ENCODE measurements at regions not wholly inside any gene's neighbourhood (a gene's known extent, or its start where the extent isn't known, plus 50 kb on each side); places are given as distances from the start of the nearest gene placed in this dataset.

GRCh38 chr17:33868899-33869298, 386.2 kb upstream of the CCL2 start:
- no peak overlapping the region for H3K4me3 ChIP-seq (ENCODE audit: low read depth, low read length)
- H3K27me3 ChIP-seq (ENCODE audit: control insufficient read depth, insufficient read depth, low read length), result no peaks in the 10 kb centered on the region
- no peak for TF ChIP-seq CTCF (IDR thresholded peaks at IDR 0.05; ENCODE audit: insufficient read depth, low read depth, low read length)
- no peak for DNase-seq (ENCODE audit: low read depth)
- ChIA-PET POLR2A (no interaction called here), CTCF (interaction anchor here (1.0 kb wide), 1 partner anchor 303 kb away, joined by 3 read pairs; no protein-coding TSS in a partner anchor)
- H3K36me3 ChIP-seq (ENCODE audit: control insufficient read depth, insufficient read depth, low read length), result no peaks in the 10 kb centered on the region

GRCh38 chr17:33870936-33871335, 384.1 kb upstream of the CCL2 start:
- POLR2A ChIA-PET, result no interaction called here
- Histone ChIP-seq H3K36me3 (ENCODE audit: control insufficient read depth, insufficient read depth, low read length) (no peaks in the 10 kb centered on the region), H3K27me3 (ENCODE audit: control insufficient read depth, insufficient read depth, low read length) (no peaks in the 10 kb centered on the region), H3K4me3 (ENCODE audit: low read depth, low read length) (no peak overlapping the region)
- CTCF ChIA-PET, result no interaction called here
- DNase-seq (ENCODE audit: low read depth), result no peak
- TF ChIP-seq CTCF (IDR thresholded peaks at IDR 0.05; ENCODE audit: insufficient read depth, low read depth, low read length), result no peak

- no peaks in the 10 kb centered on the region for H3K27me3 ChIP-seq (ENCODE audit: control insufficient read depth, insufficient read depth, low read length)
- DNase-seq (ENCODE audit: low read depth), result no peak
- POLR2A ChIA-PET, result no interaction called here
- CTCF ChIA-PET, result no interaction called here
- no peak overlapping the region for H3K4me3 ChIP-seq (ENCODE audit: low read depth, low read length)
- no peak for TF ChIP-seq CTCF (IDR thresholded peaks at IDR 0.05; ENCODE audit: insufficient read depth, low read depth, low read length)
- H3K36me3 ChIP-seq (ENCODE audit: control insufficient read depth, insufficient read depth, low read length), result no peaks in the 10 kb centered on the region
These were observed 383.2 kb upstream of the CCL2 start for GRCh38 chr17:33871720-33872540.

- Histone ChIP-seq H3K27me3 (ENCODE audit: control insufficient read depth, insufficient read depth, low read length) (no peaks in the 10 kb centered on the region), H3K4me3 (ENCODE audit: low read depth, low read length) (no peak overlapping the region), H3K36me3 (ENCODE audit: control insufficient read depth, insufficient read depth, low read length) (no peaks in the 10 kb centered on the region)
- DNase-seq (ENCODE audit: low read depth), result no peak
- TF ChIP-seq CTCF (IDR thresholded peaks at IDR 0.05; ENCODE audit: insufficient read depth, low read depth, low read length), result no peak
- ChIA-PET CTCF (no interaction called here), POLR2A (no interaction called here)
These were observed 381.9 kb upstream of the CCL2 start for GRCh38 chr17:33873201-33873617.

GRCh38 chr17:33874617-33875060, 380.4 kb upstream of the CCL2 start:
- no peaks in the 10 kb centered on the region for H3K36me3 ChIP-seq (ENCODE audit: control insufficient read depth, insufficient read depth, low read length)
- POLR2A ChIA-PET, result no interaction called here

More at GRCh38 chr17:33874617-33875060, 380.4 kb upstream of the CCL2 start:
- no peak for TF ChIP-seq CTCF (IDR thresholded peaks at IDR 0.05; ENCODE audit: insufficient read depth, low read depth, low read length)
- no peak for DNase-seq (ENCODE audit: low read depth)
- CTCF ChIA-PET, result no interaction called here
- Histone ChIP-seq H3K27me3 (ENCODE audit: control insufficient read depth, insufficient read depth, low read length) (no peaks in the 10 kb centered on the region), H3K4me3 (ENCODE audit: low read depth, low read length) (no peak overlapping the region)
